GM10266 (cell line): ENCODE measurements at regions not wholly inside any gene's neighbourhood (a gene's known extent, or its start where the extent isn't known, plus 50 kb on each side); places are given as distances from the start of the nearest gene placed in this dataset.

ENCODE experiments used
- DNase-seq: peaks from one replicate; pipeline ENCODE4 v3.0.0; 2012; ENCODE audit errors: extremely low spot score
- TF ChIP-seq, protein P1 (sequence below): IDR thresholded peaks from 2 replicates; pipeline ENCODE4 v1.5.1; 2012; ENCODE audit warnings: mild to moderate bottlenecking, low read depth; ENCODE audit not compliant: control insufficient read depth, insufficient read depth; ENCODE audit errors: missing control alignments

DNA sequence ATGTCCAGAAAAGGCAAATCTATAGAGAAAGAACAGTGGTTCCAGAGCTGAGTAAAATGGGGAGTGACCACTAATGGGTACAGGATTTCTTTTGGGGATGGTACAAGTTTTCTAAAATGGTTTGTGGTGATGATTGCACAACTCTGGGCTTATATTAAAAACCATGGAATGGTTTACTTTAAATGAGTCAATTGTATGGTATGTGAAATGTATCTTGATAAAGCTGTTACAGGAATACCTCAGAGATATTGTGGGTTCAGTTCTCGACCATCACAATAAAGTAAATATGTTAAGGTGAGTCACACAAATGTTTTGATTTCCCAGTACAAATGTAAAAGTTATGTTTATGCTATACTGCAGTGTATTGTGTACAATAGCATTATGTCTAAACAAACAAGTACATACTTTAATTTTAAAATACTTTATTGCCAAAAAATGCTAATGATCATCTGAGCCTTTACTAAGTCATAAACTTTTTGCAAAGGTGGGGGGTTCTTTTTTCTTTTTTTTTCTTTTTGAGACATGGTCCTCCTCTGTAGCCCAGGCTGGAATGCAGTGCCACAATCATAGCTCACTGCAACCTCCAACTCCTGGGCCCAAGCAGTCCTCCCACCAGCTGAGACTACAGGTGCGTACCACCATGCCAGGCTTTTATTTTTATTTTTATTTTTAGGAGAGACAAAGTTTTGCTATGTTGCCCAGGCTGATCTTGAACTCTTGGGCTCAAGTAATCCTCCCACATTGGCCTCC lies 65.9 kb downstream of the SHOC1 start:
- no peak for DNase-seq
- TF ChIP-seq, protein P1, sequence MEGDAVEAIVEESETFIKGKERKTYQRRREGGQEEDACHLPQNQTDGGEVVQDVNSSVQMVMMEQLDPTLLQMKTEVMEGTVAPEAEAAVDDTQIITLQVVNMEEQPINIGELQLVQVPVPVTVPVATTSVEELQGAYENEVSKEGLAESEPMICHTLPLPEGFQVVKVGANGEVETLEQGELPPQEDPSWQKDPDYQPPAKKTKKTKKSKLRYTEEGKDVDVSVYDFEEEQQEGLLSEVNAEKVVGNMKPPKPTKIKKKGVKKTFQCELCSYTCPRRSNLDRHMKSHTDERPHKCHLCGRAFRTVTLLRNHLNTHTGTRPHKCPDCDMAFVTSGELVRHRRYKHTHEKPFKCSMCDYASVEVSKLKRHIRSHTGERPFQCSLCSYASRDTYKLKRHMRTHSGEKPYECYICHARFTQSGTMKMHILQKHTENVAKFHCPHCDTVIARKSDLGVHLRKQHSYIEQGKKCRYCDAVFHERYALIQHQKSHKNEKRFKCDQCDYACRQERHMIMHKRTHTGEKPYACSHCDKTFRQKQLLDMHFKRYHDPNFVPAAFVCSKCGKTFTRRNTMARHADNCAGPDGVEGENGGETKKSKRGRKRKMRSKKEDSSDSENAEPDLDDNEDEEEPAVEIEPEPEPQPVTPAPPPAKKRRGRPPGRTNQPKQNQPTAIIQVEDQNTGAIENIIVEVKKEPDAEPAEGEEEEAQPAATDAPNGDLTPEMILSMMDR: no peak

- TF ChIP-seq, protein P1: no peak
- DNase-seq: no peak
These were observed 66.6 kb downstream of the SHOC1 start for GRCh38 chr9:111728143-111728542.

DNA sequence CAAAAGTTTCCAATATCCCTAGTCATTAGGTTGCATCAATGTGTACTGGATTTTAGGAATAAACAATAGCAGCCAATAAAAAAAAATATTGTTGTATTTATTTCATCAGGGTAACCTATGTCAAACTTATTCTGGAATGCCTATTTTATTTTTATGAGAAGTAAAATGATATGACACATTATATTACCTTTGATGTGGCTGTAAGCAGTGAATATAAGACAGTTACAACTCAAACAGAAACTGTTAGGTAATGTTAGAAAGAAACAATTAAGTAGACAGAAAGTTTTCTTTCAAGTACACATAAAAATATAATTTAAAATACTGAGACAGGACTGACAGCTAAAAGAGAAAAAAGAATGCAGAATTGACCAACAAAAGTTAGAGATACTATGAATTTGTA lies 65.5 kb downstream of the GNG10 start:
- TF ChIP-seq, protein P1: no peak
- DNase-seq: peak; percentile 4

DNA sequence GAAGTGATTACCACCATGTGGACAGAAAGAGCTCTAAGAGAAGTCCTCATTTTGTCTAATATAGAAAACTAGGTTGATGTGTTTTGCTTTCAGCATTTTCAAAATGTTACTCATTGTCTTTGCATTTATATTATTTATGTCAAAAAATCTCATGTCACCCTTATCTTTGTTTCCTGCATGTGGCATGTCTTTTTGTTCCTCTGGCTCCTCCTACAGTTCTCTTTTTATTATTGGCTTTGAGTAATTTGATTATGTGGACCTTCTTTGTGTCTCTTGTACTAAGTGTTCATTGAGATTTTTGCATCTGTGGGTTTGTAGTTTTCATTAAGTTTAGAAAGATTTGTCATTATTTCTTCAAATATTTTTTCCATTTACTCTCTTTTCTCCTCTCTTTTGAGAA lies 58.8 kb downstream of the GNG10 start:
- TF ChIP-seq, protein P1: no peak
- no peak for DNase-seq
